Spleen (tissue), 11 donors: ENCODE measurements at regions not wholly inside any gene's neighbourhood (a gene's known extent, or its start where the extent isn't known, plus 50 kb on each side); places are given as distances from the start of the nearest gene placed in this dataset.

Source experiments
- DNase-seq: peaks from one replicate; pipeline ENCODE4 v3.0.0-alpha.2; 2020
- H3K27ac ChIP-seq, 8 donors: fragments of 200-600 bp; sonication (generic) in 7 of 8; 1 replicate in 4 of 8; 2 replicates in 4 of 8; pipeline versions ENCODE4 v1.5.0 to v1.8.0; 2016 to 2021; ENCODE audit warnings: inconsistent platforms in 4 of 8, mild to moderate bottlenecking in 4 of 8, moderate library complexity in 1 of 8
- H3K27me3 ChIP-seq, 7 donors: fragments of 200-600 bp; sonication (generic) in 6 of 7; replicated peaks in 1 of 7; 1 replicate in 4 of 7; 2 replicates in 3 of 7; pipeline versions ENCODE4 v1.5.0 to v1.8.0; 2016 to 2021; ENCODE audit warnings: inconsistent platforms in 3 of 7, mild to moderate bottlenecking in 1 of 7
- H3K36me3 ChIP-seq, 6 donors: fragments of 200-600 bp; sonication (generic) in 5 of 6; 1 replicate in 4 of 6; 2 replicates in 2 of 6; pipeline versions ENCODE4 v1.5.0 to v1.8.0; 2016 to 2021; ENCODE audit warnings: inconsistent platforms in 2 of 6
- H3K4me1 ChIP-seq, 6 donors: fragments of 200-600 bp; sonication (generic) in 5 of 6; 1 replicate in 3 of 6; 2 replicates in 3 of 6; pipeline versions ENCODE4 v1.5.0 to v1.8.0; 2016 to 2021; ENCODE audit warnings: inconsistent platforms in 3 of 6
- H3K4me3 ChIP-seq, 8 donors: fragments of 200-600 bp; sonication (generic) in 7 of 8; 1 replicate in 4 of 8; 2 replicates in 4 of 8; pipeline versions ENCODE4 v1.5.0 to v1.8.0; 2016 to 2021; ENCODE audit warnings: inconsistent platforms in 4 of 8, mild to moderate bottlenecking in 4 of 8, moderate library complexity in 2 of 8
- H3K9me3 ChIP-seq, 8 donors: fragments of 200-600 bp; sonication (generic) in 7 of 8; 1 replicate in 4 of 8; 2 replicates in 4 of 8; pipeline versions ENCODE4 v1.5.0 to v1.8.0; 2016 to 2021; ENCODE audit warnings: inconsistent platforms in 4 of 8
- POLR2A ChIP-seq, 3 donors: fragments of 450-650 bp; IDR thresholded peaks; one replicate each; pipeline ENCODE4 v1.5.1; 2017; ENCODE audit warnings: antibody characterized with exemption in 3 of 3, mild to moderate bottlenecking in 1 of 3
- POLR2AphosphoS5 ChIP-seq, 3 donors: sonication (generic); formaldehyde crosslinking; IDR thresholded peaks; one replicate each; pipeline ENCODE4 v1.5.1; 2017; ENCODE audit warnings: antibody characterized with exemption in 3 of 3
- WGBS, 5 donors: extraction: QIAGEN DNeasy Blood & Tissue Kit in 3 of 5; methylation state at CpG; one replicate each; pipeline versions ENCODE4 v1.1.5 to v1.1.7; 2013 to 2018; 5-methylcytosine and 5-hydroxymethylcytosine counted together
- intact Hi-C: fragments of 100-400 bp; cut with DNase I; formaldehyde crosslinking; loops from one replicate; pipeline ENCODE4 v1.15.0; 2023; ENCODE audit warnings: low total_unique reads
- TF ChIP-seq, protein P1 (sequence below), 11 experiments: fragments of 200-600 bp in 7 of 11; fragments of 450-650 bp in 4 of 11; sonication (generic) in 4 of 11; IDR thresholded peaks in 8 of 11; conservative IDR thresholded peaks in 3 of 11; 1 replicate in 7 of 11; 2 replicates in 4 of 11; pipeline versions ENCODE4 v1.4.0 to v1.8.0; 2016 to 2021; ENCODE audit warnings: antibody characterized with exemption in 11 of 11, inconsistent platforms in 4 of 11, mild to moderate bottlenecking in 1 of 11
- donor health status: healthy with polysubstance abuse.
- donor health status: DM: no; HTN: no; CAD: no; lungs with moderate emphysema.
- donor health status: DM: no; HTN: no; CAD: no.
- donor health status: Bipolar disorder and iron deficiency.
- donor health status: healthy.
- donor health status: DM: no; HTN: no; CAD: no.
- donor health status: DM: yes; HTN: yes; CAD: no.

DNA sequence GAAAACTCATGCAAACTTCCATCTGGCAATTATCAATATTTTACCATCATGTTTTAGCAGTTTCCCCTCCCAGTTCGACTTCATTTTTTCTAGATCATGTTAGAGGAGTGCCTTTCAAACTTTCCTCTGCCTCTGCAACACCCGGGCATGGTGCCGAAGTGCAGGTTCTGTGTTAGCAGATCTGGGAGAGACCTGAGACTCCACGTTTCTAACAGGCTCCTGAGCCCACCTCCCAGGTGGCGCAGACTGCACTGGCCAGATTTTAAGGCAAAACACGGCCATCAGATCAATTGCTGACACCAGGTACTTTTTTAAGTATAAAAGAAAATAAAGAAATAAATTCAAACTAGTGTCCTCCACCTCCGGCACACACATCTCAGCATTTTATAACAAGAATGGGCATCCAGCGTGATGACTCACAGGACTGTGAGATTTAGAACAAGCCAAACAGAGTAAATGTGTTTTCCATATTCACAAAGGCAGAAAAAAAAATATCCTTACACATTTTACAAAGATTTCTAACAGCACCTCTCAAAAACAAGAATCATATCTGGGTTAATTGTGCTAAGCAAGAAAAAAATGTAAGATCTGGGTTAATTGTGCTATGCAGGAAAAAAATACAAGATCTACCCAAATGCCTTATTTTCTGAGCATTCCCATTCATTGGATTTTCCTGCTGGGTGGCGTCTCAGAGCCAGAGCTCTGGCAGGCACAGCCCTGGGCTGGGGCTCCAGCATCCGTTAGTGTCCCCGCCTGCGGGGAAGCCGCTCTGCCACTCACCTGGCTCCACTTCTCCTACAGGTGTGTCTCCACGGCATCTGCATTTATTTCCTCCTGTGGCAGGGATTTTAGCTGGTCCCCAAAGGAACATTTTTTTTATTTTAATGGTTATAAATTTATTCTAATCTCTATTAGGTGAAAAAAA, 127.9 kb upstream of the SOX1 start:
- DNase-seq, result no peak
- Histone ChIP-seq H3K27me3 (peaks cover 0 to 19% (median 0%) of the 10 kb centered on the region in 7 donors), H3K36me3 (no peaks in the 10 kb centered on the region), H3K4me1 (no peaks in the 10 kb centered on the region), H3K9me3 (peaks cover 0 to 7% (median 0%) of the 10 kb centered on the region in 8 donors), H3K27ac (no peak overlapping the region), H3K4me3 (no peak overlapping the region)
- 73 to 79% (median 78%) methylated on average over 14 of the region's 14 CpGs for WGBS, 5 donors
- intact Hi-C loops, result no loop called here
- no peak for TF ChIP-seq POLR2AphosphoS5 (IDR thresholded peaks at IDR 0.05)
- TF ChIP-seq, protein P1, sequence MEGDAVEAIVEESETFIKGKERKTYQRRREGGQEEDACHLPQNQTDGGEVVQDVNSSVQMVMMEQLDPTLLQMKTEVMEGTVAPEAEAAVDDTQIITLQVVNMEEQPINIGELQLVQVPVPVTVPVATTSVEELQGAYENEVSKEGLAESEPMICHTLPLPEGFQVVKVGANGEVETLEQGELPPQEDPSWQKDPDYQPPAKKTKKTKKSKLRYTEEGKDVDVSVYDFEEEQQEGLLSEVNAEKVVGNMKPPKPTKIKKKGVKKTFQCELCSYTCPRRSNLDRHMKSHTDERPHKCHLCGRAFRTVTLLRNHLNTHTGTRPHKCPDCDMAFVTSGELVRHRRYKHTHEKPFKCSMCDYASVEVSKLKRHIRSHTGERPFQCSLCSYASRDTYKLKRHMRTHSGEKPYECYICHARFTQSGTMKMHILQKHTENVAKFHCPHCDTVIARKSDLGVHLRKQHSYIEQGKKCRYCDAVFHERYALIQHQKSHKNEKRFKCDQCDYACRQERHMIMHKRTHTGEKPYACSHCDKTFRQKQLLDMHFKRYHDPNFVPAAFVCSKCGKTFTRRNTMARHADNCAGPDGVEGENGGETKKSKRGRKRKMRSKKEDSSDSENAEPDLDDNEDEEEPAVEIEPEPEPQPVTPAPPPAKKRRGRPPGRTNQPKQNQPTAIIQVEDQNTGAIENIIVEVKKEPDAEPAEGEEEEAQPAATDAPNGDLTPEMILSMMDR (IDR thresholded peaks at IDR 0.05 in 8 of 11, conservative IDR thresholded peaks at IDR 0.05 in 3 of 11), result no peak
- TF ChIP-seq POLR2A (IDR thresholded peaks at IDR 0.05), result no peak

DNA sequence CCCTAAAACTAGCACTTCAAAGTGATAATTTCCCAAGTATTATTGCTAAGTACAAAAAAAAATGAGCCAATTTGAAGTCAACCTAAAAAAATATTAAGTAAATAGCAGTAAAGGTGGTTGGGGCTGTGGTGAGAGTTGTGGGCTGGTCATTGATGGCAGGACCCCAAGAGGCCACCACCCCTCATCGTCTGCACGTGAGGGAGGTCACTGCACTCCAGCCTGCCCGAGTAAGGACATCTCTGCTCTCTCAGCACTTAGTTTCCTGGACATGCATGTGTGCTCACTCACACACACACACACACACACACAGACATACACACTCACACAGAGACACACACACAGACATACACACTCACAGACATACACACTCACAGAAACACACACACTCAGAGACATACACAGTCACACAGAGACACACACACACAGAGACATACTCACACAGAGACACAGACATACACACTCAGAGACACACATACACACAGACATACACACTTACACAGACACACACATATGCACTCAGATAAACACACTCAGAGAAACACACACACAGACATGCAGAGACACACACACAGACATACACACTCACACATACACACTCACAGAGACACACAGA, 127.2 kb upstream of the SOX1 start:
- DNase-seq, result no peak
- H3K4me1 ChIP-seq, result no peaks in the 10 kb centered on the region

DNA sequence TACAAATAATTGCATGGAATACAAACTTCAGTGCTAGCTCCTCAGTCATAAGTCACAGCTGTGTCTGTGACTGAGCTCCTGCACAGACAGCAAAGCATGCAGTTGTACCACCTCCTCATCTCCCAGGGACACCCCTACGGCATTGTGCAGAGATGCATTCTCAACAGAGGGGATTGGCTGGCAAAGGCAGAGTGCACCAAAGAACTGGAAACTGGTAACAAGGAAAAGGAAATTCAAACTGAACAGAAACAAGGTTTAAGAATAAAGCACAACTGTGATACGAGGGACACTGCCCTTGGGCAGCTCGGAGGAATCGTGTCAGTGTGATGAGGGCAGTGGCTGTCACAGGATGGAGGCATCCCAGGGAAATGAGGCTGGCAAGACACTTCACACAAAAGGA, 126.1 kb upstream of the SOX1 start:
- H3K27ac ChIP-seq, result no peak overlapping the region
- H3K9me3 ChIP-seq, result peaks cover 0 to 3% (median 0%) of the 10 kb centered on the region in 8 donors
- TF ChIP-seq, protein P1 (IDR thresholded peaks at IDR 0.05 in 8 of 11, conservative IDR thresholded peaks at IDR 0.05 in 3 of 11), result no peak
- TF ChIP-seq POLR2AphosphoS5 (IDR thresholded peaks at IDR 0.05) (no peak), POLR2A (IDR thresholded peaks at IDR 0.05) (no peak)
- H3K4me3 ChIP-seq, result no peak overlapping the region
- no peaks in the 10 kb centered on the region for H3K4me1 ChIP-seq
- intact Hi-C loops, result no loop called here
- DNase-seq, result peak; percentile 50
- H3K27me3 ChIP-seq, result peaks cover 0 to 25% (median 0%) of the 10 kb centered on the region in 7 donors
- 70 to 80% (median 73%) methylated on average over 4 of the region's 4 CpGs for WGBS, 5 donors
- H3K36me3 ChIP-seq, result no peaks in the 10 kb centered on the region

More for the DNA sequence above, 127.2 kb upstream of the SOX1 start:
- H3K4me3 ChIP-seq, result no peak overlapping the region
- 38 to 65% (median 60%) methylated on average over 3 of the region's 3 CpGs for WGBS, 5 donors
- H3K36me3 ChIP-seq, result no peaks in the 10 kb centered on the region
- peaks cover 0 to 7% (median 0%) of the 10 kb centered on the region in 8 donors for H3K9me3 ChIP-seq
- no peak for TF ChIP-seq POLR2A (IDR thresholded peaks at IDR 0.05)
- TF ChIP-seq POLR2AphosphoS5 (IDR thresholded peaks at IDR 0.05), result no peak
- TF ChIP-seq, protein P1 (IDR thresholded peaks at IDR 0.05 in 8 of 11, conservative IDR thresholded peaks at IDR 0.05 in 3 of 11), result no peak
- intact Hi-C loops, result no loop called here
- peaks cover 0 to 25% (median 0%) of the 10 kb centered on the region in 7 donors for H3K27me3 ChIP-seq
- no peak overlapping the region for H3K27ac ChIP-seq
